K562 (cell line): ENCODE measurements at regions not wholly inside any gene's neighbourhood (a gene's known extent, or its start where the extent isn't known, plus 50 kb on each side); places are given as distances from the start of the nearest gene placed in this dataset.

Experiments
- ATAC-seq: fragments of 200-7000 bp; cut with Tn5 transposase; 3 replicates; pipeline ENCODE4 v1.9.1; 2020; ENCODE audit warnings: moderate library complexity
- BruUV-seq: library from RNA; stranded (reverse); fragments of 400-500 nt; replicated peaks from 2 replicates; lab custom pipeline; 2021; lab: Mats Ljungman, UMichigan
- CTCF ChIA-PET: fragments of 300-600 bp; formaldehyde crosslinking; extraction: SDS; loops from one replicate; lab custom pipeline; 2021; ENCODE audit warnings: low intra/inter-chr PET ratio; lab: Yijun Ruan, JAX
- POLR2A ChIA-PET: fragments of 300-600, 350-650 bp; sonication (Branson Sonifier 250); formaldehyde crosslinking; extraction: SDS; loops from one replicate; lab custom pipeline; 2021; ENCODE audit warnings: antibody characterized with exemption, inconsistent platforms; lab: Yijun Ruan, JAX
- DNase-seq, 4 experiments: peaks; one replicate each; pipeline versions ENCODE4 v3.0.0 to v3.0.0-alpha.2; 2011 to 2018; ENCODE audit warnings: low spot score in 3 of 4, mixed read lengths in 3 of 4; ENCODE audit errors: extremely low read depth in 1 of 4
- FAIRE-seq: peaks from 2 replicates; lab custom pipeline; 2011; peaks lifted over from hg19 to GRCh38; lab: Jason Lieb, UNC
- H2AFZ ChIP-seq: 2 replicates; pipeline ENCODE4 v1.6.0; 2011; ENCODE audit warnings: low read depth, low read length, control low read depth, inconsistent platforms
- H3K27ac ChIP-seq: fragments of 200-600 bp; 3 replicates; pipeline ENCODE4 v1.8.0; 2011; ENCODE audit warnings: low read depth, mild to moderate bottlenecking, control low read depth, inconsistent platforms, low read length, moderate library complexity, mixed read lengths; ENCODE audit errors: extremely low read depth
- H3K27me3 ChIP-seq, 2 experiments: fragments of 300-600 bp in 1 of 2; 2 replicates in 1 of 2; 3 replicates in 1 of 2; pipeline versions ENCODE4 v1.6.0 to v1.8.0; 2011; ENCODE audit warnings: inconsistent platforms in 2 of 2, low read length in 2 of 2, mild to moderate bottlenecking in 1 of 2, mixed read lengths in 1 of 2, moderate library complexity in 1 of 2; ENCODE audit not compliant: control insufficient read depth in 2 of 2, insufficient read depth in 2 of 2
- H3K36me3 ChIP-seq: fragments of 300-600 bp; 3 replicates; pipeline ENCODE4 v1.8.0; 2011; ENCODE audit warnings: mild to moderate bottlenecking, low read length, inconsistent platforms; ENCODE audit not compliant: control insufficient read depth, insufficient read depth
- H3K4me1 ChIP-seq, 2 experiments: fragments of 200-600 bp in 1 of 2; replicated peaks in 1 of 2; 2 replicates in 1 of 2; 3 replicates in 1 of 2; pipeline versions ENCODE4 v1.5.1 to v1.8.0; 2011; ENCODE audit warnings: inconsistent platforms in 2 of 2, low read length in 2 of 2, mild to moderate bottlenecking in 1 of 2, mixed read lengths in 1 of 2, moderate library complexity in 1 of 2; ENCODE audit not compliant: control insufficient read depth in 2 of 2, insufficient read depth in 2 of 2
- H3K4me2 ChIP-seq: 2 replicates; pipeline ENCODE4 v1.6.1; 2011; ENCODE audit warnings: low read length, control low read depth, inconsistent platforms, mixed read lengths; ENCODE audit not compliant: insufficient read depth
- H3K4me3 ChIP-seq: fragments of 200-600 bp; sonication (generic), shearing (Covaris generic); 2 replicates; pipeline ENCODE4 v1.5.1; 2016; ENCODE audit warnings: control low read depth, inconsistent platforms
- H3K79me2 ChIP-seq: fragments of 200-600 bp; 3 replicates; pipeline ENCODE4 v1.8.0; 2011; ENCODE audit warnings: low read length, inconsistent platforms; ENCODE audit not compliant: control insufficient read depth, insufficient read depth
- H3K9ac ChIP-seq, 2 experiments: 2 replicates each; pipeline versions ENCODE4 v1.6.0 to v1.6.1; 2011; ENCODE audit warnings: low read depth in 2 of 2, low read length in 2 of 2, control low read depth in 1 of 2, inconsistent platforms in 1 of 2, mild to moderate bottlenecking in 1 of 2, mixed read lengths in 1 of 2; ENCODE audit not compliant: insufficient read depth in 1 of 2
- H3K9me1 ChIP-seq: one replicate; pipeline ENCODE4 v1.6.0; 2011; ENCODE audit warnings: inconsistent platforms, mild to moderate bottlenecking, low read length, moderate library complexity; ENCODE audit not compliant: control insufficient read depth, insufficient read depth
- H3K9me3 ChIP-seq: replicated peaks from 2 replicates; pipeline ENCODE4 v1.5.1; 2011; ENCODE audit warnings: low read depth, low read length, inconsistent platforms; ENCODE audit not compliant: control insufficient read depth, insufficient read depth
- H4K20me1 ChIP-seq: replicated peaks from 2 replicates; pipeline ENCODE4 v1.6.1; 2011; ENCODE audit warnings: low read length, inconsistent platforms, mixed read lengths; ENCODE audit not compliant: control insufficient read depth, insufficient read depth
- BRCA1 ChIP-seq, 2 experiments: fragments of 450-650 bp in 1 of 2; sonication (generic) in 1 of 2; formaldehyde crosslinking in 1 of 2; IDR thresholded peaks; 2 replicates each; pipeline versions ENCODE4 v1.5.0 to v1.6.1; 2017 to 2020; ENCODE audit warnings: mild to moderate bottlenecking in 1 of 2, missing genetic modification reagents in 1 of 2
- CBFA2T2 ChIP-seq: fragments of 450-650 bp; conservative IDR thresholded peaks from 2 replicates; pipeline ENCODE4 v1.6.1; 2017; ENCODE audit warnings: mild to moderate bottlenecking
- CBX1 ChIP-seq: sonication (generic); IDR thresholded peaks from 2 replicates; pipeline ENCODE4 v1.6.1; 2016; ENCODE audit warnings: antibody characterized with exemption, low read depth, mild to moderate bottlenecking
- GABPA ChIP-seq: fragments of 200-800 bp; sonication (Bioruptor generic); conservative IDR thresholded peaks from 2 replicates; pipeline ENCODE4 v1.6.1; 2016; ENCODE audit warnings: low read depth, missing genetic modification characterization, missing compliant biosample characterization
- HDGF ChIP-seq: fragments of 450-650 bp; IDR thresholded peaks from 2 replicates; pipeline ENCODE4 v1.6.1; 2016
- ILK ChIP-seq: fragments of 450-650 bp; IDR thresholded peaks from 2 replicates; pipeline ENCODE4 v1.6.1; 2016; ENCODE audit warnings: missing genetic modification characterization, low read depth, mild to moderate bottlenecking, missing compliant biosample characterization, moderate library complexity, borderline replicate concordance
- RAD51 ChIP-seq: fragments of 450-650 bp; IDR thresholded peaks from 2 replicates; pipeline ENCODE4 v1.7.1; 2016; ENCODE audit warnings: low read depth, mild to moderate bottlenecking, borderline replicate concordance
- RFX5 ChIP-seq: IDR thresholded peaks from 2 replicates; pipeline ENCODE4 v1.6.1; 2011; ENCODE audit warnings: low read depth, mild to moderate bottlenecking, improper control_type of control experiment, low read length
- SMAD3 ChIP-seq: fragments of 450-650 bp; formaldehyde crosslinking; conservative IDR thresholded peaks from 2 replicates; pipeline ENCODE4 v1.4.0; 2020; ENCODE audit warnings: mild to moderate bottlenecking
- TBP ChIP-seq: optimal IDR thresholded peaks from 2 replicates; pipeline ENCODE3; 2011; ENCODE audit warnings: low read depth, low read length, improper control_type of control experiment
- TFE3 ChIP-seq: fragments of 450-650 bp; formaldehyde crosslinking; IDR thresholded peaks from 2 replicates; pipeline ENCODE4 v1.4.0; 2020; ENCODE audit warnings: mild to moderate bottlenecking, mixed read lengths
- USF2 ChIP-seq: sonication (generic); formaldehyde crosslinking; IDR thresholded peaks from 2 replicates; pipeline ENCODE4 v1.5.0; 2020; ENCODE audit warnings: missing genetic modification reagents
- ZBTB34 ChIP-seq: fragments of 250-450 bp; sonication (Bioruptor Pico); IDR thresholded peaks from 2 replicates; pipeline ENCODE4 v1.8.0; 2021; ENCODE audit warnings: mild to moderate bottlenecking, moderate library complexity
- ZNF253 ChIP-seq: fragments of 250-450 bp; sonication (Bioruptor Pico); conservative IDR thresholded peaks from 2 replicates; pipeline ENCODE4 v1.6.1; 2021; ENCODE audit warnings: mild to moderate bottlenecking
- ZNF408 ChIP-seq: fragments of 250-450 bp; sonication (Bioruptor Pico); IDR thresholded peaks from 2 replicates; pipeline ENCODE4 v1.4.0; 2020; ENCODE audit warnings: low read depth, mild to moderate bottlenecking, moderate library complexity
- ZNF436 ChIP-seq: fragments of 250-450, 450-650 bp; sonication (Bioruptor Pico); formaldehyde crosslinking; IDR thresholded peaks from 2 replicates; pipeline ENCODE4 v1.7.0; 2020; ENCODE audit warnings: mild to moderate bottlenecking
- ZNF707 ChIP-seq: fragments of 250-450 bp; sonication (Bioruptor Pico); conservative IDR thresholded peaks from 2 replicates; pipeline ENCODE4 v1.8.0; 2022; ENCODE audit warnings: inconsistent platforms, mild to moderate bottlenecking, moderate library complexity
- WGBS: fragments of 100-300 bp; shearing (Covaris generic); methylation state at CpG from one replicate; pipeline ENCODE4 v1.1.6; 2016; ENCODE audit warnings: low coverage, mixed read lengths; ENCODE audit not compliant: insufficient coverage; ENCODE audit errors: missing lambda C conversion rate; 5-methylcytosine and 5-hydroxymethylcytosine counted together
- in situ Hi-C: fragments of 300-500 bp; cut with MboI; formaldehyde crosslinking; loops from 4 replicates; pipeline ENCODE4 v1.15.0; 2018; ENCODE audit warnings: inconsistent platforms, mixed read lengths
- intact Hi-C: fragments of 100-400 bp; cut with micrococcal nuclease; formaldehyde crosslinking; loops from 2 replicates; pipeline ENCODE4 v1.14.2; 2022
- TF ChIP-seq, protein P1 (sequence below): sonication (generic); formaldehyde crosslinking; IDR thresholded peaks from 2 replicates; pipeline ENCODE4 v1.8.1; 2023; ENCODE audit warnings: mild to moderate bottlenecking, missing genetic modification reagents
- TF ChIP-seq, protein P2 (sequence below): sonication (generic); formaldehyde crosslinking; IDR thresholded peaks from 2 replicates; pipeline ENCODE4 v1.8.1; 2022; ENCODE audit warnings: missing genetic modification reagents

GRCh38 chr7:21194936-21195335, 232.9 kb upstream of the SP4 start:
- H4K20me1 ChIP-seq = no peaks in the 10 kb centered on the region
- in situ Hi-C loops = no loop called here
- no peak overlapping the region for H3K9ac ChIP-seq
- ChIA-PET POLR2A (no interaction called here), CTCF (no interaction called here)
- H3K36me3 ChIP-seq = no peaks in the 10 kb centered on the region
- TF ChIP-seq, protein P1, sequence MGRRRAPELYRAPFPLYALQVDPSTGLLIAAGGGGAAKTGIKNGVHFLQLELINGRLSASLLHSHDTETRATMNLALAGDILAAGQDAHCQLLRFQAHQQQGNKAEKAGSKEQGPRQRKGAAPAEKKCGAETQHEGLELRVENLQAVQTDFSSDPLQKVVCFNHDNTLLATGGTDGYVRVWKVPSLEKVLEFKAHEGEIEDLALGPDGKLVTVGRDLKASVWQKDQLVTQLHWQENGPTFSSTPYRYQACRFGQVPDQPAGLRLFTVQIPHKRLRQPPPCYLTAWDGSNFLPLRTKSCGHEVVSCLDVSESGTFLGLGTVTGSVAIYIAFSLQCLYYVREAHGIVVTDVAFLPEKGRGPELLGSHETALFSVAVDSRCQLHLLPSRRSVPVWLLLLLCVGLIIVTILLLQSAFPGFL (CRISPR knock-in tag) = no peak
- TF ChIP-seq, protein P2, sequence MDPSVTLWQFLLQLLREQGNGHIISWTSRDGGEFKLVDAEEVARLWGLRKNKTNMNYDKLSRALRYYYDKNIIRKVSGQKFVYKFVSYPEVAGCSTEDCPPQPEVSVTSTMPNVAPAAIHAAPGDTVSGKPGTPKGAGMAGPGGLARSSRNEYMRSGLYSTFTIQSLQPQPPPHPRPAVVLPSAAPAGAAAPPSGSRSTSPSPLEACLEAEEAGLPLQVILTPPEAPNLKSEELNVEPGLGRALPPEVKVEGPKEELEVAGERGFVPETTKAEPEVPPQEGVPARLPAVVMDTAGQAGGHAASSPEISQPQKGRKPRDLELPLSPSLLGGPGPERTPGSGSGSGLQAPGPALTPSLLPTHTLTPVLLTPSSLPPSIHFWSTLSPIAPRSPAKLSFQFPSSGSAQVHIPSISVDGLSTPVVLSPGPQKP = no peak
- TF ChIP-seq BRCA1 (IDR thresholded peaks at IDR 0.05) (no peak), BRCA1 (CRISPR knock-in tag; IDR thresholded peaks at IDR 0.05) (no peak), CBX1 (no peak), GABPA (no peak), ZNF436 (no peak), ILK (no peak), TBP (no peak), USF2 (CRISPR knock-in tag) (0 out of 2 replicates have a peak, but pooled peaks have one; percentile 23), RAD51 (peak; percentile 73), ZNF253 (CRISPR knock-in tag) (no peak), ZBTB34 (CRISPR knock-in tag) (no peak), ZNF408 (no peak), CBFA2T2 (peak; percentile 28), SMAD3 (CRISPR knock-in tag) (no peak), ZNF707 (CRISPR knock-in tag) (no peak), RFX5 (no peak), HDGF (no peak), TFE3 (peak; percentile 91)
- BruUV-seq = no TSS peak
- intact Hi-C loops = no loop called here
- ATAC-seq = no peak
- no peak overlapping the region for H2AFZ ChIP-seq
- H3K4me3 ChIP-seq = no peak overlapping the region
- 0% methylated on average over 4 of the region's 4 CpGs for WGBS
- H3K4me1 ChIP-seq = no peaks in the 10 kb centered on the region
- H3K9me1 ChIP-seq = no peaks in the 10 kb centered on the region
- H3K27me3 ChIP-seq = no peaks in the 10 kb centered on the region
- no peak overlapping the region for H3K27ac ChIP-seq
- no peaks in the 10 kb centered on the region for H3K79me2 ChIP-seq
- no peak for FAIRE-seq
- H3K4me2 ChIP-seq = no peak overlapping the region
- DNase-seq = no peak
- H3K9me3 ChIP-seq = no peaks in the 10 kb centered on the region
